NT2/D1 (cell line): ENCODE measurements at regions not wholly inside any gene's neighbourhood (a gene's known extent, or its start where the extent isn't known, plus 50 kb on each side); places are given as distances from the start of the nearest gene placed in this dataset.

ENCODE experiments used
- SUZ12 ChIP-seq: IDR thresholded peaks from 2 replicates; pipeline ENCODE4 v1.6.1; 2011; ENCODE audit not compliant: insufficient read length, insufficient read depth; ENCODE audit errors: extremely low read depth
- YY1 ChIP-seq: IDR thresholded peaks from 2 replicates; pipeline ENCODE4 v1.6.1; 2011; ENCODE audit not compliant: insufficient read length, insufficient read depth

DNA sequence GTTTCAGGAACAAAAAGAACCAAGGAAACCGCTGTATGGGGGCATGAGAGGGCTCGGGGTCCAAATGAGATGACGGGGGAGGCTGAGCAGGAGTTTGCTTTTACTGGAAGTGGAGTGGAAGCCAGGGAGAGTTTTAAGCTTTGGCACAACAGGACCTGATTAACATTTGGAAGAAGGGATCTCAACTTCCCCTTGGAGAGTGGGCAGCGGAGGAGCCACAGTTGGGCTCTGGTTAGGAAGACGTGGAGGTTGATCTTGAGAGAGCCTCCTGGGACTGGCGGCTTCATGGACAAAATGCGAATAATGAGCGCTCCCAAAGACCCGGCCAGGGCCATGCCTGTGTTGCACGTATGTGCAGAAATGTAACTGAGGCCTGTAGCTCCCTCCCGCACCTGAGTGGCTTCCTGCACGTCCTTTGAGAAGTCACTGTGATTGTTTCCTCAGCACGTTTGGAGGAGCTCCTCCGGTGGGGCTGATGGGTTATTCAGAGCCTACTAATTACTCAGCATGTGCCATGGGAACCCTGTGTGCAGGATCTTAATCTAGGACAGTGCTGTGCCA, 595.3 kb upstream of the MGMT start:
- TF ChIP-seq YY1 (no peak), SUZ12 (no peak)
